ENCODE measurements at regions not wholly inside any gene's neighbourhood (a gene's known extent, or its start where the extent isn't known, plus 50 kb on each side); places are given as distances from the start of the nearest gene placed in this dataset.

DNA sequence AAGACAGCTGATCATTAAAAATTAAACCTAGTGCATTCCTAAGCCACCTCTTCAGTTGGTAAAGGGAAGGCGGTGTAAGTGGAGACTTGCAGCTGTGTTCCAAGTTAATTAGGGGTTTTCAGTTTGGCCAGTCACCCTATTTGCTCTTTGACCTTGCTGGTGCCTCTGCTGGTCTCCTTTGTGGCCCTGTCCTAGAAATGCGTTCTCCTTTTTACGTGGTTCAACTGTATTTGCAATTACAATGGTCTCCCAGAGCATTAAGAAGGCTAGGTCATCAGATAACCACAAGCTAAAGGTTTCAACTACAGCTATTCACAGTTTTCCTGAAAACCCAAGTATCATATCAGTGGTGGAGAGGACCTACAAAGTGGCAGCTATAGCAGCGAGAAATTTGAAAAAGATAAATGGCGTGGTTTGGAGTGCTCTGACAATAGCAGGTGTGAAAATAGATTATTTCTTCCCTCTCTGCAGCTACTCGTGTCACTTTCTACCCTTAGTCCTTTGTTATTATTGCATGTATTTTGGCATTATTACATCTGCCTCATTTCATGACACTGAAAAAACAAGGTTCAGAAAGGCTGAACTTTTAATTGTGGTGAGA is 203.5 kb upstream of the TBC1D5 start:
- DNase-seq (ENCODE audit: low spot score) = no peak

DNA sequence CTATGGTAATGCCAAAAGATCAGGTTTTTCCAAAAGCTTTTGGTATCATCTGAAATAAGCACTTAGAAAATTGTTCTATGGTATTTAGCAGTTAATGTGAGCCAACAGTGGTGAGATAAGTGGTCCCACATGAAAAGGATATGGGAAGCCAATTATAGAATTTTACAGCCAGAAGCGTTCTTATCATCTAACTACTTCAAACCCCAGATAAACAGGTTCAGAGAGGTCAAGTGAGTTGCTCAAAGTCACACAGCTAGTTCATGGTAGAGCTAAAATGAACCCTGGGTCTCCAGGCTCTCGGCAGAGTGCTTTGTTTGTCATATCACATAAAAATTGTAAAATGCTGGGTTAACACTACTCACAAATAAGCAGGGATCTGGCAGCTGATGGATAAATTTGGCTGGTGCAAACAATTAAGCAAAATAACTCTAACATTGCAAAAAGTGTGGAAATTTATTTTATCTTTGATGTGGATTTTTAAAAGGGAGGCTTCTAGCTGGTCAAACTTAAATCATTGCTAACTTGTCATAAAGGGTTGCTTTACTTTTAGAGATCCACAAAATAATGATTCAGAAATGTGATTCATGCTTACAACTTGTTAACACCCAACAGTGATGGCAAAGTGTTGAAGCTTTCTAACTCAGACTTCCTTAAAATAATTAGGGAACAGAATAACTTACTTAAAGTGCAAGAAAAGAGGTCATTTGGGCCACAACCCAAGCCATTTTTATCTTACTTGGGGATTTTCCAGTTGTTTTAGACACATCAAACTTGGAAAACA is 202.8 kb upstream of the TBC1D5 start:
- DNase-seq (ENCODE audit: low spot score) = no peak

DNA sequence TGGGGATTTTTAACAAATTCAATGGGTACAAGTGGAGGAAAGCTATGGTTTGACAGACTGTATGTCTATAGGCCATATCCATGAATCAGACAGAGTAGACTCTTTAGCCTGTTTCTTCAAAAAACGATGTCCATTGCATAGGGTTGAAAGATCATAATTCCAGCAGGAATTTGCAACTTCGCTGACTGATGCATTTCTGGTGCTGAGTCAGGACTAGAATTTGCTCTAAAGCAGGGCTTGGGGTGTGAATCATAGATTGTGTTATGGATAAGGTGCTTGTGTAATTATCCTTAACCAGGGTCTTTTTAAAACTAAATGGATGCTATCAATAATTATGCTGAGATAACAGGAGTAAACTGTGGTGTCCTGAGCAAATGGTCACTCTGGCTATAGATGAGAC is 200.4 kb upstream of the TBC1D5 start:
- DNase-seq (ENCODE audit: low spot score) = no peak

DNA sequence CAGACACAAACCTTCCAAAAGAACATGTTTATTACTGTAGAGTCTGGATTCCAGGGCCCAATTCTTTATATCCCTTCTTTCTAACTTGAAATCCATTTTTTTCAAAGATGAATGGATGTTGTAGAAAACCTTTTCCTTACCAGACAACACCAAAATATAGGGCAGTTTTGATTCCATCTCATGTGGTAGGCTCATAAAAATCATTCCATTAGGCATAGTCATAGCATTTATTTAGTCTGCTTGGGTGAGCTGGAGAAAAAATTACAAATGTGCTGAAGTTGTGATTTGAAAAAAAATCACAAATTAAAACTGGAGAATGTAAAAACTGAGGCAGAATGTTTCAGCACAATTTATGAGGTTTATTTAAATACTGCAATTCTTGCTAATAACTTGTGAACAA is 199.3 kb upstream of the TBC1D5 start:
- DNase-seq (ENCODE audit: low spot score) = no peak

DNA sequence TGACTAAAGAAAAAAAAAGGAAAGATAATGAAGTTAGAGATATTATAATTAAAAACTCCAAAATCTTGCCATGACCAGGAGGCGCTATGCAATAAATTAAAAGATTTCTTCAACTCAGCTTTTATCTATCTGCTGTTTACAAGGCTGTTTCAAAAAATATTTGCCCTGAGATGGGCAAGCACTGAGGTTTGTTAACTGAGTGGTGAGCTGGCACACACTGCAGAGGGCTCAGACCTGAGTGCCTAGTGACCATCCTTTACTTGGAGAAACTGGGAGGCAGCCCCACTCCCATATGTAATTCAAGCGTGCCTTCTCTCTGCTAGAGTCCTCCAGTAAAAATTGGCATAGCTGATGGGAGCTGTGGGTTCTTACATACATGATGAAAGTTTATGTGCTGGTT is 198.7 kb upstream of the TBC1D5 start:
- no peak for DNase-seq (ENCODE audit: low spot score)

DNA sequence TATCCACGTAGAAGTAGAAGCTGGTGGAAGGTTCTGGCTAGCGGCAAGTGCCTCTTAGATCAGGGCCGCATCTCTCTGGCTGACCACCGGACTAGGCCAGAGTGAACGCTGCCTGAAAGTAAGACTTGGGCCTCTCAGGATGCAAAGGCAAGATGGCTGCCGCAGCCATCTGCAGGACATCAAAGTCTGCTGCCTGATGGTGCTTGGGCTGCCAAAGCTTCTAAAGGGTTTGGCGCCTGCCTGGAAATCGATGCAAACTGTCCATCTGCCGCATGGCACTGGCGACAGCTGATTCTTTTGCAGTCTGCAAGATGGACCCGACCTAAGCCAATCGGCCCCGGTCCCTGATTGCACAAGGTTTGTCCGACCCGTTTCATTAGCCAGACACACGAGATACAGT is 196.7 kb upstream of the TBC1D5 start:
- DNase-seq (ENCODE audit: low spot score) = no peak

DNA sequence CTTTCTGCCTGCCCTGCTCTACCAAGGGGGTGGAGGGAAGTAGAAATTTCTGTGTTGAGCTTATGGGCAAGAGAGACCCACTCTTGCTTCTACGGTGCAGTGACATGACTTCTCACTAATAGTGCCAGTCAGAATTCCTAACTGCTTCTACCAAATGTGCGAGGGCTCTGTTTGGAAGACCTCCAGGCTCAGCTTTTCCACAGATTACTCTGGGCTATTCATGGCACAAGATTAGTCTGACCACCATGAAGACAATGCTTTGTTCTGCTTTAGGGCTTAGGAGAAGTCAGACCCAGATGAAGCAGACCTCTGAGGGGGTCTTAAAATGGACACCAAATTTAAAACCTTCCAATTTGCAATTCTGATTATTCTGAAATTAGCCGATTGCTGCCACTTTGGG is 195.9 kb upstream of the TBC1D5 start:
- no peak for DNase-seq (ENCODE audit: low spot score)

DNA sequence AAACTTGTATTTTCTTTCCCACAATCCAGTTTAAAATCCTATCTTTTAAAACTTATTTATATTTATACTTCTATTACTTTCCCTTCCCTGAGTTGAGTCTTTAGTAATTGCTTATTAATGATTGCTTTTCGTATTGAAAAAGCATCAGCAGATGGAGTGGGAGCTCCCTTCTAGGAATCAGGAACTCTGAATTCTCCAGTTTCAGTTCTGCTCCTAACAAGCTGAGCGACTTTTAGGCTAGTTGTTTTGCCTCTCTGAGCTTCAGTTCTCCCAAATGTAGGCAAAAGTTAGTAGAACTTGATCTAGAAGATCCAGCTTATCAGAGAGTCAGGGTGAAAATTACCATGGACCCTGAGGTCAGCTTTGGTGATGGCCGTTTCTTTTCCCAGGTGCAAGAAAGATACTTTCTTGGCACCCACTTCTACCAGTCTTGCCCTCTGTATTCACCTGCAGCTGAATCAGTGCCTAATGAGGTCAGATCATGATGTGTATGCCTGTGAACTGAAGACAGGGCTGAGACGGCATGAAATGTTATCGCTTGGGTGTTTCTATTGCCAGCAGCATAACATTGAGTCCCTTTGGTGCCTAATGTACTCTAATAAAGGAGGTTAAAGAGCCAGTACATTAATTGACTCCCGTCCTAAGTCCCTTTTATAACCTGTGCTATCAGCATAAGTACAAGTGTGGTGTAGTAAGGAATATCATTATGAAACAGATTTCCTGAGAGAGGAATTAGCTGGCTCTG is 194.5 kb upstream of the TBC1D5 start:
- DNase-seq (ENCODE audit: low spot score) = no peak

DNA sequence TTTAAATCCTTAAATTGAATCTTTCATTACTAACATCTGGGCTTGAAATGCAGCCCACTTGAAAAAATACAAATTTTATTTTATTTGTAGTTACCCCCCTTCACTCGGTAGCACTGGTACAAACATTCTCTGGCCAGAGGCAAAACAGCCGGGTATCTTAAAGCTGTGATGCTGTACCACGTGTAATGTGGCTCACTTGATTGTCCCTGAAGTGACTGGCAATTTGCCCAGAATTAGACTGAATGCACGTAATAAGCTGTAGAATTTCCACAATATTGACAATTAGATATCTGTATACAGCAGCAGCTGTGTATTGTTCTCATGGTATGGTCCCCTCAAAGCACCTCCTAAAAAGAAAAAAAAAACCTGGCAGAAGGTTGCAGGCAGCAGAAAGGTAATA is 192.8 kb upstream of the TBC1D5 start:
- DNase-seq (ENCODE audit: low spot score) = no peak

DNA sequence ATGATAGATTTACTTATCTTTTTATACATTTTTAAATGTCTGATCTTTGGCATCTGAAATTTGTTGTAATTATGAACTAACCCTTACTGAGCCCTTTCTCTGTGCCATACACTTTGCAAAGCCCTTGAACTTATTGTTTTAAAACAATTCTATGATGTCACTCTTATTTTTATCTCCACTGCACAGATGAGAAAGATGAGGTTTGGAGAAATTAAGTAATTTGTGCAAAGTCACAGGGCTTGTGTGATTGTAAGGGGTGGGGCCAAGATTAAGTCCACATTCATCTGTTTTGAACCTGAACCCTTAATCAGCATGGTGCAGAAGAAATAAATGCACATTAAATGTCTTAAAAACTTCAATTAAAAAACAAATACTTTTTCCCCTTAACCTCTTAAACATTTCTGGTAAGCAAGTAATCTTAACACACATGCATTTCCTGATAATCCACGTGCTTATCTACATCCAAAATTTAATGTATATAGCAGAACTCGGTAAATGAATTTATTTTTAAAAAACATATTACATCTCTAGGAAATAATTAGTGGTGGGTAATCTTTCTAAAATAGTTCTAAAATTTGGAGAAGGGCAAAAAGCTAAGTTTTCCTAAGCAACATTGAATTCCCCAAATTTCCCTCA is 189.8 kb upstream of the TBC1D5 start:
- no peak for DNase-seq (ENCODE audit: low spot score)

DNA sequence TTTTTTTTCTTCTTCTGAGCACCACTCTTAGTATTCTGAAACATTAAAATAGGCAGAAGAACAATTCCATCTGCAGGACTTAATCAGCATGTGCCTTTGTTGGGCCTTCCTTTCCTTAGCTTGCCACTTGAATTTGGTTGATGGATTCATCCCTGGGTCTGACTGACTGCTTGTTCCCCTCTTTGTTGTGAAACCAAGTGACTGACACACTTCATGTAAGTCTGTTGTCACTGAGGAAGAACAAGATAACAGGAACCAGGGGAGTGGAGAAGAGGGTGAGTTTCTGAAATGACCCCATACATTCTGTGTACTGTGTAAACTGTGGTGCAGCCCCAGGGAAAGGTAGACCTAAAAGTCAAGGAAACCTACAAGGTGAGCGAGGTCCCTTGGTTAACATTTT is 188.7 kb upstream of the TBC1D5 start:
- no peak for DNase-seq (ENCODE audit: low spot score)

DNA sequence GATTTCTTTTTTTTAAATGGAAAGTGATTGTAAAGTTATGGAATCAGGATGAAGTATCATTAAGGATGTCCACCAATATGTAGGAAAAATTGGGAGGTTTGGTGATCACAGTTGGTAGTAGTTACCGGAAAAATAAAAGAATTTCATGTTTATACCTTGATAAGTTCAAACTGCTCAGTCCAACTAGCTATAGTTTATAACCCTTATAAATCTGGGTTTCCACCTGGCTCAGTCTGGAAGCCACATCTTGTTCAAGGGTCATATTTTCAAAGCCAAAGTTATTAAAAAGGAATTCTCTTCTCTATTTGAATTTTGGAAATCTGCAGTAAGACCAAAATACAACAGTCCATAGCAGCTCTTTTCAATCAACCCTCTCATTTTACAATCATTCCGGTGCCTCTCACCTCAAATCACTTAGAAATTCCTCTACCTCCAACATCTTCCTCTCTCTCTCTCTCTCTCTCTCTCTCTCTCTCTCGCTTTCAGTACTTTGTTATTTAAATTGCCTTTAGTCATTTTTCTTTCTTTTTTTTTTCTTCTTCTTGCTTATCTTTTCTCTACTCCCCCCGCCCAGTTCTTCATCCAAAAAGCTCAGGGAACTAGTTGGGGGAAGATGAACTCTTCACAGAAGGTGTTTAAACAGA is 186.2 kb upstream of the TBC1D5 start:
- no peak for DNase-seq (ENCODE audit: low spot score)

DNA sequence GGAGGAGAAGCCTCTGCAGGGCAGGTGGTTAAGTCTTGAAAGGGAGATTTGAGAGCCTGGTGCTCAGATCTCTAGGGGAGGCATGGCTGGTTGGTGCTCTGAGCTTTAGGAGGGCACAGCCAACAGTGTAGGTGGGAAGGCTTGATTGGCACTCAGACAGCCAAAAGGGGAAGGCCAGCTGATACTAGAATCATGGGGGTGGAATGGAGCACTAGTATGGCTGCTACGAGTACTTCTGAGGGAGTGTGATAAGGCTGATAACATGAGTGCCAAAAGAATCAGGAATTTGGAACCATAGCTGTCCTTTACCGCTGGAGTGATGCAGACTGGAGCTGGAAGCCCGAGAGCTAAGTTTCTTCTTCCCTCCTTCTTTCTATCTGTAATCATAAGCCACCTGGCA is 184.6 kb upstream of the TBC1D5 start:
- no peak for DNase-seq (ENCODE audit: low spot score)

DNA sequence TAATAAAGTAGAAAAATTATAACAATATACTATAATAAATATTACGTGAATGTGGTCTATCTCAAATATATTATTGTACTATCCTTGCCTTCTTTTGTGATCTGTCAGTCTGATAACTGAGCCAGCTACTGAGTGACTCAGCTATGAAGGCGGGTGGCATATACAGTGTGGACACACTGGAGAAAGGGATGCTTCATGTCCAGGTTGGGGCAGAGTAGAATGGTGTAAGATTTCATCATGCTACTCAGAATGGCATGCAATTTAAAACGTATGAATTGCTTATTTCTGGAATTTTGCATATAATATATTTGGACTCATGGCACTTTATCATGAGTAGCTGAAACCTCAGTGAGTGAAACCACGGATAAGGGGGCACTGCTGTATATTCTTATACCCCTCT is 172.9 kb upstream of the TBC1D5 start:
- DNase-seq (ENCODE audit: low spot score) = no peak

DNA sequence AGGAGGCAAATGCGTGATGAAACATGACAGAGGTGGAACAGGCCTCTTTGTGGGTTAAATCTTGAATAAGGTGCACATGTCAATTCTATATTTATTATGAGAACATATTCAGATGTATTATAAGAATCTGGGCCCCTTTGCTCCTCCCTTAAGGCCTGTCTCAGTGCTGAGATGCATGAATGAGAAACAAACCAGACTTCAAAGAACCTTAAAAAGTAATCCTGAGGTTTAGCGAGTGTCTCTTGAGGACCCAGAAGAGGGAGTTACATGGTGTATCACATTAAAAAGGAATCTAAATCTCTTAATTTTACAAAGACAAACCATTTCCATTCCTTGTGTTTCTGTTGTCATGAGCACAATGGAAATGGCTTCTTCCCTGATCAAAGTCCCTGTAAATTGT is 170.9 kb upstream of the TBC1D5 start:
- no peak for DNase-seq (ENCODE audit: low spot score)

DNA sequence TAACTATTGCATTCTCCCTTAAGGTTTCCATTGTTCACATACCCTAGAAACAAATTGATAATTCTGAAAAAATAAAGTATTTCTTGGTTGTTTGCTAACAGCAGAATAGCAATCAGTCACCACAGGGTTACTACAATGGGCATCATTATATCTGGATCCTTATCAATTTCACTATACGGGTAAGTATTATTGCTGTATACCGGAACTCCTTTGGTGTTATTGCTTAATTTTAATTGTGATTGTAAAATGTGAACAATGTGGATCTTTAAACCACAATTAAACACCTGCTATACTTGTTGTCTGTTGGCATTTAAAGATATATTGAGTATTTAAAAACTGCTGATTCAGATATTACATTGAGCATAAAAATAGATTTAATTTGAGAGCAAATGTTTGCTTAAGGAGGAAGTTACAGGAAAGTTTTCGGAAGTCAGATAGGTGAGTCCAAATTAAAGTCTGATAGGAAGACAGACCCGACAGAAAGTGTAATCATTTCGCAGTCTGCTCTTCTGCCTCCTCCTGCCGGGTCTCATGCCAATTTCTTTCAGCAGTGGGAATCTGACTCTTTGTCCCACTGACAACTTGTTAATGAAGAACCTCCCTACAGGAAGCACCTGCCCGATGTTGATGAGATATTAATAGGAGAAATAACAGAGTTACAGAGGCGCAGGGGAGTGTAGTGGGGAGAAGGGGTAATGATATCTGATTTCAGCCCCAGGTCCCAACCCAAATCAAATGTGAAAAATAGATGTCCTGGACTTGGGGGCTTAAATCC is 169.7 kb upstream of the TBC1D5 start:
- peak; percentile 56 for DNase-seq (ENCODE audit: low spot score)

DNA sequence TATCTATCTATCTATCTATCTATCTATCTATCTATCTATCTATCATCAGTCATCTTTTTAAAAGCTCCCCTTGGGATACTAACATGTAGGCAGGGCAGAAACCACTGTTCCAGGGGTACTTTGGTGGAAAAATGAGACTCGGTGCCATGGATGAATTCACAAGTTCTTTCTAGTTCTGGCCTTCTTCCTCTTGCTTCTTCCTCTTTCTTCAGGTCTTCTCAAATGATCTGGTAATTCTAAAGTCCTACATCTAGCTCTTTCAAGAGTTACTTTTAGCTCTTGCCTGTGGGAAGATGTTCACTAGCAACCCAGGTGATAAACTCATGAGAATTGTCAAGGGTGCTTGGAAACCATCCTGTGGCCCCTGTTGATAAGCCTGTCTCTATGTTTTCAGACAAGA is 168.5 kb upstream of the TBC1D5 start:
- DNase-seq (ENCODE audit: low spot score) = peak; percentile 22

DNA sequence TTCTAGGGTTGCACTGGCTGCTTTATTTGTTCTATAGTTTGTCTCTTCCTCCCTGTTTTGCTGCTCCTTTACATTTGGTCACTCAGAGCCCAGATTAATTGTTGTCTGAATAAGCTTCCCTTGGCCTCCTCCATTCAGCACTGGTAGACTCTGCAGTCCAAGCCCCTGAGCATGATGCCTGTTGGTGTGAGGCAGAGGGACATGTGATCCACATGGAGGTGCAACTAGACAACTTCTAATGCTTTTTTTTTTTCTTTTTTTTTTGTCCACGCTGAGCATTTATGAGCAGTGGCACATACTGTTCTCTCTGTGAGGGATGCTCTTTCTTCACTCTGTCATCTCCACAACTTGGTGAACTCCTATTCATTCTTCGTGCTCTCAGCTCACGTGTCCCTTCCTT is 167.3 kb upstream of the TBC1D5 start:
- DNase-seq (ENCODE audit: low spot score) = no peak

DNA sequence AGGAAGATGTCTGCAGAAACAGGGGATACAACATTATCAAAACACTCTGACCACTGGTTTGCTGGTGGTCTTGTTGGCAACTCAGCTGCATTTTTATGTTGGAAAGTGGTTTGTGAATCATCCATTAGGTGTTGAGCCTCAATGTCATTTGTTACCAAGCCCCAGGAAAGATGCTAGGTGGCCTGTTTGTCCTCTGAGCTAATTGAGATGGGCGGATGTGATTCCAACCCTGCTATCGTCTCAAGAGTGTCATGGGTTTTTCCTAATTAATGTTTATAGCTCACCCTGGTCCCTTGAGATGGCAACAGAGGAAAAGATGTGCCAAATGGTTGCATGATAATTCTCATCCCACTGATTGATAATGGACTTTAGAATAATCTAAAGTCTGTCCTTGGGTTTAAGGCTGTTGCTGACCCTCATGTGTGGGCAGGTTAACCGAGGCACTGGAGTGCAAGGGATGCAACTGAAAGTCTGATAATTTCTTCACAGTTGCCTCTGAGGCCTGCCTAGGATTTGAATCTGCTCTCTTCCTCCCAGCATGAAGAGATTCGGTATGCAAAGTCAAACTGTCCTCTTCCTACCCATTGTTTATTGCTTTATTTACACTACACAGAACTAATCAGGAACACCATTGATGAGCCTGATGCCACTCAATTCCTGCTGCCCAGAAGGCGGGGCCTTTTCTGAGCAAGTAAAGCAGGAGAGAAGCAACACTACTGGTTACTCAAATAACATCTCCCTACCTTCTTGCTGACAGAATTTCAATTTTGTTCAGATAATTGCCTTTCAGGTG is 166.2 kb upstream of the TBC1D5 start:
- no peak for DNase-seq (ENCODE audit: low spot score)

DNA sequence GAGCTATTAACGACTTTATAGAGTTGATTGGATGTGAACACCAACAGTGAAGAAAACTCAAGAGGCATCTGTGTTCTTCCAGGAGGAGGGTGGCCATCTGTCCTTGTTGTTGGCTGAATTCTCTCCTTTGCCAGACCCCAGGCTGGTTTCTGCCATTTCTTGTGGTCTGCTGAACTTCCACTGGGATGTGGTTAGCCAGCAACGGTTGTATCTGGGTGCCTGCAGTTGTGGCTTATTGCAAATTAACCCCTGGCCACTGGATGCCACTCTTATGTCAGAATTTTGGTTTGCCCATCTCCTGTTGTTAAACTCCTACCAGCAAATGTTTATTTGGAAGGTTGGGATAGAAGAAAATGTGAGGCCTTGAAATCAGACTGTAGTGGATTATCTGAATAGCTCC is 163.6 kb upstream of the TBC1D5 start:
- no peak for DNase-seq (ENCODE audit: low spot score)

DNA sequence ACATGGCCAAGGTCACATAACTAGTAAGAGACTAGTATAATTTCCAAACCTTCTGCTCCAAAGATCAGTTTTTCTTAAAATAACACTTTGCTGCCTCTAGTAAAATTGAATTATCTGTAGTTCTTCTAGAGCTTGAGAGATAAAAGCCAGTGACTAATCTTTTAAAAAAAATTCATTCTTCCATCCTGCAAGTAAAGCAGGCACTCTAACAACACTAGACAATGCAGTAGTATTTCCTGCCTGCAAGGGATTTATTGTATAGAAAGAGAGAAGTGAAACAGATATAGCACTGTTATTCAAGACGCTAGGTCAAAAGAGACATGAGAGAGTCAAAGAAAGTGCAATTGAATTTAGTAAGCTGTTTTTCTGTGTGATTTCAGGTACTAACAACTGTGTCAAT is 159.5 kb upstream of the TBC1D5 start:
- peak; percentile 26 for DNase-seq (ENCODE audit: low spot score)

All from NAMALWA (cell line).